ENCODE measurements at regions not wholly inside any gene's neighbourhood (a gene's known extent, or its start where the extent isn't known, plus 50 kb on each side); places are given as distances from the start of the nearest gene placed in this dataset.
A peak's percentile ranks its signal among the peaks of the same experiment; 100 is the strongest.
"Not testable (repeated sequence)": the region's sequence is repeated elsewhere in the genome, so short reads cannot be mapped to it uniquely, and the experiment has no call there.

GRCh38 chr5:159504106-159504856 is 174.0 kb upstream of the IL12B start:
- DNase-seq = no peak

- DNase-seq = no peak
Observed at GRCh38 chr5:159504857-159505304, 174.6 kb upstream of the IL12B start.

GRCh38 chr5:159507055-159507454 is 176.8 kb upstream of the IL12B start:
- no peak for DNase-seq

GRCh38 chr5:159507661-159508060 is 177.4 kb upstream of the IL12B start:
- no peak for DNase-seq

- DNase-seq = no peak
Observed at GRCh38 chr5:159508344-159508743, 178.1 kb upstream of the IL12B start.

GRCh38 chr5:159509002-159509660 is 178.8 kb upstream of the IL12B start:
- DNase-seq = no peak

DNA sequence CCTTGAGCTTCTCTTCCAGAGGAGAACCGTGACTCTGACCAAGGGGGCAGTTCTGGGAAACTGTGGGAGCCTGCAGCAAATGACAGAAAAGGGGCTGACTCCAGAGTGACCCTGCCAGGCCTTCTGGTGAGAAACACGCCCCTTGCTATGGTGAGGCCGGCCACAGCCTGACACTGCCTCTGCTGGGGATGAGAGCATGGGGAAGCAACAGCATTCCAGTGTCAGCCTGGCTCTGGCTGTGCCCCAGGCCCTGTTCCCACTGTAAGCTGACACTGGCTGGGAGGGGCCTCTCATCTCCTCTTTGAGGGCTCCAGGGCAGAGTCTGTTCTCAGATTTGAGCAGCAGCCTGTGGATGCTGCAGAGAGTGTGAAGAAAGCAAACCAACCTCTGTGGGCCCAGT is 180.0 kb upstream of the IL12B start:
- DNase-seq = no peak

DNA sequence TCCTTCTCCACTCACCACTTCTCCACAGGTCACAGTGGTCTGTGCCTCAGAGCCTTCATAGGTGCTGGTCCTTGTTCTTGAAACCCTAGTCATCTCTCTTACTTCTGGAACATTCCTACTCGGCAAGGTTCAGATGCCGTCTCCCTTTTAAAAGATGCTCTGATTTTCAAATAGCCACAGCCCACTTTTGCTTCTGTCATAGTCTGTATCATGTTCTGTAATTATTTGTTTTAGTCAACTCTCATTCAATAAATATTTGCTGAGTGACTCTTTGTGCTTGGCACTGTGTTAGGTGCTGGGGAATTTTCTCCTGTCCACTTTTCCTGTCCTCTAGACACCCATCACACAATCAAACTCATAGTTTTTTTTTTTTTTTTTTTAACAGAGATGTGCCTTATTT is 181.3 kb upstream of the IL12B start:
- no peak for DNase-seq

GRCh38 chr5:159512064-159512463 is 181.8 kb upstream of the IL12B start:
- no peak for DNase-seq

GRCh38 chr5:159514229-159514810 is 184.0 kb upstream of the IL12B start:
- no peak for DNase-seq

DNA sequence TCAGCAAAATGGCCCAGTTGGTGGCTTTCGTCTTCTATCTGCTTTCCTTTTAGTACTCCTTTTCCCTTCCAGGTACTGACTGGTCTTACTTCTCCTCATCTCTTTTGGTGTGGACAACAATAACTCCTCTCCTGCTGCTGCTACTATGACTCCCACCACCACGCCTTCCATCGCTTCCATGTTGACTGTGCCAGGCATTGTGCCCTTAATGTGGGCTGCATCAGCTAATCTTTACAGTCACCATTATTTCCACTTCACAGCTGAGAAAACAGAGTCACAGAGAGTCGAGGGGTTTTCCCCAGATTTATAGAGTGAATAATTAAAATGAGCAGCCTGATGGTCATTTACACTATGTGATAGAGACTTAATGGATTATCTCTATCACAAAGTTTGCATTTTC is 184.9 kb upstream of the IL12B start:
- no peak for DNase-seq

- peak; percentile 79 for DNase-seq
Observed at GRCh38 chr5:159515909-159516415, 185.7 kb upstream of the IL12B start.

DNA sequence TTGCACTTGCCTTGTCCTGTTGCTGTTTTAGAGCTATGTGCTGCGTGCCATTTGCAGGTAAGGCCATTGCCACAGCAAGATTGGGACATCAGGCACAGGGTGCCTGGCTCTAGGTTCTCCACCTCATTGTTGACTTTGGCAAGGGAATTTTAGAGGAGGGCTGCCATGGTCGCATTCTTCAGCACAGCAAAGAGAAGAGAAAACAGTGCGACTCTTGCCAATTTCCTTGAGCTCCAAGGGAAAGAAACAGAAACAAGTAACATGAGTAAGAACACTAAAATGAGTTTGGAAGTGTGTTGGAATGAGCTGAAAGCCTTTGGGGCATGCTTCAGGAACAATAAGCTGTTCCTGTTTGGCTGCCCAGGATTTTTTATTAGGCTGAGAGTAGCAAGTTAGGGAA is 188.1 kb upstream of the IL12B start:
- no peak for DNase-seq

- DNase-seq = no peak
Observed at GRCh38 chr5:159519365-159519764, 189.1 kb upstream of the IL12B start.

DNA sequence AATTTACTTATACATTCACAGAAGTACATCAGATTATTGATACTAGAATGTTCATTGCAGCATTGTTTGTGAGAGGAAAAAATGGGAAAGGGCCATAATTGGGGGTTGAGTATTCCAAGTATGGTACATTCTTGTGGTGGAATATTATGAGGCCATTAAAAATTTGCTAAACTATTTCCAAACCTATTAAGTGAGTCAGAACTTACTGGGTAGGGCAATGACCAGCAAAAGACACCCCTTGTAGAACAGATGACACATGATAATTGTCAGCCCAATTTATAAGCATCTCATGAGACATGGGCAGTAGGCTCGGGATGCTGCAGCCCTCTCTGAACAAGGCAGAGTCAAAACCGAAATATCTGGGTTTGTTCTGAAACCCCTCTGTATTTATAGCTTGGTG is 192.6 kb upstream of the IL12B start:
- no peak for DNase-seq

- DNase-seq = not testable (repeated sequence)
Observed at GRCh38 chr5:159524279-159524678, 194.0 kb upstream of the IL12B start.

GRCh38 chr5:159525117-159525516 is 194.8 kb upstream of the IL12B start:
- no peak for DNase-seq

DNA sequence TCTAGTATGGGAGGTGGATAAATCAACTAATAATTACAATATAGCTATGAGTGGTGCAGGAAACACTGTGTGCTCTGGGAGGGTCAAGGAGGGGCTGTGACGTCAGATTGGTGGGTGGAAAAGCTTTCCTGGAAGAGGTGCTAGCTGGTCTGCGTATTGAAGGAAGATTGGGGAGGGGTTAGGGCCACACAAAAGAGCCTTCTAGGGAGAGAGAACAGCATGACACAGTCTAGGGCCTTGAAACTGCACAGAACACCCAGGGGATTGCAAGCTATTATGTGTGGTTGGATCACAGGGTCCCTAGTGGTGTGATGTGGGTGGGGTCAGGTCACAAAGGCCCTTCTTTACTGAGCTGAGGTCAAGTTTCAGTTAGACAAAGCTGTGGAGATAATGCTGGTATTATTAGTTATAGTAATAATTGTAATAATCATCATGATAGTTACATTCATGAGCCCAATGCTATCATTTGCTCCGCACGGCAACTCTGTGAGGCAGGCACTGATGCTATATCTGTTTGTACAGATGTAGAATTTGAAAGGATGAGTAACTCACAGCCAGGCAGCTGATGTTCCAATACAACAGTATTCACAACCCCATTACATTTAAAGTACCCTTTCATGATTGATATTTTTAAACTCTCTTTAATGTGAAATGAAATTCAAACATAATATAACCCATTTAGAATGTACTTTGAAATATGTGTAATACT is 197.4 kb upstream of the IL12B start:
- no peak for DNase-seq

DNA sequence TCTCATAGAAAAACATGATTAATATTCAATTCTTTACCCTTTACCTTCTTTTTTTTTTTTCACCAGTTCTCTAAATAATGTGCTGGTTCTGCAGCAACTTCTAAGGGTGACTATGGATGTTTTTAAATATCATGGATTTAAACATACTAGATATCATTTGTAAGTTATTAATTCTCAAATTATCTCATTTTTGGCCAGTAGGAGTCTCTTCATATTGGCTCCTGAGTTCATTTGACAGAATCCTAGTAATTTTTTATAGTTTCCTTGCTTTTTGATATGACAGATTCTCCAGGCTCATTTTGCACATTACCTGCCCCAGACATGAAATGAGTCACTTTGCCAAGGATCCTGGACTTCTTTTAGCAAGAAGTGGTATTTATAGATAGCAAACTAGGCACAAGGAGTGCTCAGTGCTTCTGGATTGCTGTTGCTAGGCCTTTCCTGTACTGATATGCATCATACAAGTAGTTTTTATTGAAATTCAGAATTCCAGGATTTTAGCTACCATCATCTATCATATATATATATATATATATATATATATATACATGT is 201.3 kb upstream of the IL12B start:
- no peak for DNase-seq

- no peak for DNase-seq
Observed at GRCh38 chr5:159533197-159533596, 202.9 kb upstream of the IL12B start.

DNA sequence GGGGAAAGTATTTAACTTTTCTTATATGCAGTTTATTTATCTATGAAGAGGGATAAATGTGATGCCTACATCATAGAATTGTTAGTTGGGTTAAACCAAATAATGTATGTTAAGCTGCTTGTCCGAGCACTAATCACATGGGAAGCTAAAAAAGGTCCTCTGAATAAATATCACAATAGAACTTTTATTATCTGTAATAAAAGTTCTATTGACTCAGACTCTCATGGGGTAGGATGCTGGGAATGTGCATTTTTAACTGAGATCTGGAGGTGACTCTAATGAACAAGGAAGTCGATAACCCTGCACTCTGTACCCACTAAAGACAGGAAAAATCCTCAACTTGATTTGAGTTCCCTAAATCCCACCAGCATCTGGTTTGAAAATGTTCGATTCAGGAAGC is 205.9 kb upstream of the IL12B start:
- DNase-seq = no peak

DNA sequence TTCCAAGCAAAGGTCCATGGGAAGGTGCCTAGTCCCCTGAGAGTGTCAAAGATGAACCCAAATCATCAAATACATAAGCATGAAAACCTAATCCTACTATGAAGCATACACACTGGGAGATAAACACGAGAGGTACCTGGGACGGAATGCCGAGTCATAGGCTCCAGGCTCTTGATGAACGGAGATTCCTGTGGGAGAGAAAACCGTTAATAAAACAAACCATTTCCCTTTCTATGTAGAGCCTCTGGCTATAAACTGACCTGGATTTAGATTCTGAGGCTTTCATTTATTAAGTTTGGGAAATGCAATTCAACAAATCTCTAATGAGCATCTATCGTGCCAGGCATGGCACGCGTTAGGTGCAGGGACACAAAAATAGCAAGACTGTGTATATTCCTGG is 206.4 kb upstream of the IL12B start:
- DNase-seq = no peak

DNA sequence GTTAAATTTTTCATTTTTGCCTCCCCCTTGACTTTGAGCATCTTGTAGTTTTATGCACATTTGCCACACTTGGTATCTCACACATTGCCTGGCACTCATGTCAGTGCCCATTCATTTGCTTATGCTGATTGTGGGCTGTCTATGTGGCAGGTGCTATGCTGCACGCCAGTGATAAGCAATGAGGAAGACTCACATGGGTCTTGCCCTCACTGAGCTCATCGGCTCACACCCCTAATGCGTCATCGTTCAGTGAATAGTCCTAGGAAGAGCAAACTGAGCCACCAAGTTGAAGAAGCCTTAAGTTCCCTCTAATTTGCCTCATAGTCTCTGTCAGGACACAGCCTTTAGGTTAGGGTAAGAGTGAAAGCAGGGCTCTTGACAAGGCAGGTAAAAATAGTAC is 209.4 kb upstream of the IL12B start:
- DNase-seq = no peak

All from activated CD4-positive, alpha-beta T cell treated with anti-CD3 and anti-CD28 coated beads, Interleukin-2, amount 50 U/mL, for 16 hours (primary cell).